NOMO-1 treated with dmso at 0.1 percent for 144 hours (cell line): ENCODE measurements at regions not wholly inside any gene's neighbourhood (a gene's known extent, or its start where the extent isn't known, plus 50 kb on each side); places are given as distances from the start of the nearest gene placed in this dataset.

Experiments
- DNase-seq: peaks from one replicate; lab custom pipeline; 2025; ENCODE audit not compliant: unreplicated experiment; lab: John Stamatoyannopoulos, UW

- DNase-seq: no peak
These were observed 1034.1 kb upstream of the SEMA6D start for GRCh38 chr15:46682969-46683791.

GRCh38 chr15:46685096-46685495 is 1032.2 kb upstream of the SEMA6D start:
- DNase-seq: no peak

GRCh38 chr15:46685681-46686080 is 1031.6 kb upstream of the SEMA6D start:
- no peak for DNase-seq

- no peak for DNase-seq
These were observed 1021.0 kb upstream of the SEMA6D start for GRCh38 chr15:46696281-46696680.

GRCh38 chr15:46701346-46701745 is 1016.0 kb upstream of the SEMA6D start:
- DNase-seq: no peak

- DNase-seq: no peak
These were observed 1015.4 kb upstream of the SEMA6D start for GRCh38 chr15:46701896-46702295.

- DNase-seq: no peak
These were observed 1014.1 kb upstream of the SEMA6D start for GRCh38 chr15:46703020-46703861.

- no peak for DNase-seq
These were observed 1013.3 kb upstream of the SEMA6D start for GRCh38 chr15:46703871-46704637.

- no peak for DNase-seq
These were observed 1009.9 kb upstream of the SEMA6D start for GRCh38 chr15:46707452-46707851.

- no peak for DNase-seq
These were observed 1009.1 kb upstream of the SEMA6D start for GRCh38 chr15:46708226-46708625.

GRCh38 chr15:46709460-46710083 is 1007.7 kb upstream of the SEMA6D start:
- DNase-seq: no peak

GRCh38 chr15:46710401-46710960 is 1006.8 kb upstream of the SEMA6D start:
- no peak for DNase-seq

GRCh38 chr15:46713045-46713444 is 1004.3 kb upstream of the SEMA6D start:
- DNase-seq: no peak

GRCh38 chr15:46714950-46715349 is 1002.4 kb upstream of the SEMA6D start:
- no peak for DNase-seq

GRCh38 chr15:46723308-46723707 is 994.0 kb upstream of the SEMA6D start:
- DNase-seq: no peak

- DNase-seq: no peak
These were observed 985.2 kb upstream of the SEMA6D start for GRCh38 chr15:46732060-46732459.

GRCh38 chr15:46735115-46735514 is 982.2 kb upstream of the SEMA6D start:
- no peak for DNase-seq

GRCh38 chr15:46751303-46751702 is 966.0 kb upstream of the SEMA6D start:
- DNase-seq: no peak

- DNase-seq: no peak
These were observed 963.4 kb upstream of the SEMA6D start for GRCh38 chr15:46753946-46754345.

GRCh38 chr15:46763091-46763490 is 954.2 kb upstream of the SEMA6D start:
- no peak for DNase-seq

- no peak for DNase-seq
These were observed 952.5 kb upstream of the SEMA6D start for GRCh38 chr15:46764851-46765250.
